ENCODE measurements at regions not wholly inside any gene's neighbourhood (a gene's known extent, or its start where the extent isn't known, plus 50 kb on each side); places are given as distances from the start of the nearest gene placed in this dataset.
"Not testable (repeated sequence)": the region's sequence is repeated elsewhere in the genome, so short reads cannot be mapped to it uniquely, and the experiment has no call there.

- ChIA-PET CTCF (no interaction called here), POLR2A (no interaction called here)
Measured at GRCh38 chr3:75380276-75380771, 283.8 kb upstream of the FRG2C start.

- POLR2A ChIA-PET, CTCF ChIA-PET: not testable (repeated sequence)
Measured at GRCh38 chr3:75384016-75384415, 280.1 kb upstream of the FRG2C start.

GRCh38 chr3:75388486-75389124 is 275.5 kb upstream of the FRG2C start:
- POLR2A ChIA-PET, CTCF ChIA-PET: not testable (repeated sequence)

GRCh38 chr3:75393288-75393694 is 270.8 kb upstream of the FRG2C start:
- POLR2A ChIA-PET, CTCF ChIA-PET: not testable (repeated sequence)

- CTCF ChIA-PET: not testable (repeated sequence)
Measured at GRCh38 chr3:75394102-75394501, 270.0 kb upstream of the FRG2C start.

GRCh38 chr3:75394562-75395360 is 269.4 kb upstream of the FRG2C start:
- POLR2A ChIA-PET, CTCF ChIA-PET: not testable (repeated sequence)

More at GRCh38 chr3:75394102-75394501, 270.0 kb upstream of the FRG2C start:
- POLR2A ChIA-PET: not testable (repeated sequence)

GRCh38 chr3:75395580-75396315 is 268.4 kb upstream of the FRG2C start:
- CTCF ChIA-PET: no interaction called here

GRCh38 chr3:75396316-75396802 is 267.8 kb upstream of the FRG2C start:
- ChIA-PET POLR2A (no interaction called here), CTCF (no interaction called here)

More at GRCh38 chr3:75395580-75396315, 268.4 kb upstream of the FRG2C start:
- POLR2A ChIA-PET: no interaction called here

GRCh38 chr3:75397486-75397885 is 266.6 kb upstream of the FRG2C start:
- CTCF ChIA-PET, POLR2A ChIA-PET: not testable (repeated sequence)

GRCh38 chr3:75422101-75422945 is 241.8 kb upstream of the FRG2C start:
- CTCF ChIA-PET: interaction anchor here (0.7 to 1.3 kb wide), 2 partner anchors 14 to 230 kb away, joined by 3 to 4 read pairs; no protein-coding TSS in a partner anchor
- POLR2A ChIA-PET: not testable (repeated sequence)

GRCh38 chr3:75425379-75425778 is 238.7 kb upstream of the FRG2C start:
- CTCF ChIA-PET, POLR2A ChIA-PET: not testable (repeated sequence)

- CTCF ChIA-PET, POLR2A ChIA-PET: not testable (repeated sequence)
Measured at GRCh38 chr3:75427486-75427885, 236.6 kb upstream of the FRG2C start.

GRCh38 chr3:75427906-75428305 is 236.2 kb upstream of the FRG2C start:
- CTCF ChIA-PET, POLR2A ChIA-PET: not testable (repeated sequence)

- CTCF ChIA-PET: interaction anchor here (1.2 kb wide), 1 partner anchor 238 kb away, joined by 3 read pairs; no protein-coding TSS in a partner anchor
- POLR2A ChIA-PET: not testable (repeated sequence)
Measured at GRCh38 chr3:75429561-75430220, 234.4 kb upstream of the FRG2C start.

GRCh38 chr3:75430406-75430805 is 233.7 kb upstream of the FRG2C start:
- POLR2A ChIA-PET: not testable (repeated sequence)
- CTCF ChIA-PET: interaction anchor here (1.2 kb wide), 1 partner anchor 239 kb away, joined by 3 read pairs; no protein-coding TSS in a partner anchor

- POLR2A ChIA-PET, CTCF ChIA-PET: not testable (repeated sequence)
Measured at GRCh38 chr3:75431120-75431519, 233.0 kb upstream of the FRG2C start.

- POLR2A ChIA-PET, CTCF ChIA-PET: not testable (repeated sequence)
Measured at GRCh38 chr3:75432466-75432865, 231.7 kb upstream of the FRG2C start.

- POLR2A ChIA-PET, CTCF ChIA-PET: not testable (repeated sequence)
Measured at GRCh38 chr3:75432885-75433284, 231.2 kb upstream of the FRG2C start.

GRCh38 chr3:75433295-75433694 is 230.8 kb upstream of the FRG2C start:
- CTCF ChIA-PET, POLR2A ChIA-PET: not testable (repeated sequence)

All from activated CD8-positive, alpha-beta memory T cell treated with anti-CD3 and anti-CD28 coated beads for 36 hours (primary cell).